GM12873 (cell line): ENCODE measurements at regions not wholly inside any gene's neighbourhood (a gene's known extent, or its start where the extent isn't known, plus 50 kb on each side); places are given as distances from the start of the nearest gene placed in this dataset.

Experiments used
- TF ChIP-seq, protein P1 (sequence below): IDR thresholded peaks from 2 replicates; pipeline ENCODE4 v1.5.1; 2012; ENCODE audit warnings: low read depth, mild to moderate bottlenecking, moderate library complexity, low read length, control low read depth; ENCODE audit not compliant: insufficient read depth; ENCODE audit errors: missing control alignments

DNA sequence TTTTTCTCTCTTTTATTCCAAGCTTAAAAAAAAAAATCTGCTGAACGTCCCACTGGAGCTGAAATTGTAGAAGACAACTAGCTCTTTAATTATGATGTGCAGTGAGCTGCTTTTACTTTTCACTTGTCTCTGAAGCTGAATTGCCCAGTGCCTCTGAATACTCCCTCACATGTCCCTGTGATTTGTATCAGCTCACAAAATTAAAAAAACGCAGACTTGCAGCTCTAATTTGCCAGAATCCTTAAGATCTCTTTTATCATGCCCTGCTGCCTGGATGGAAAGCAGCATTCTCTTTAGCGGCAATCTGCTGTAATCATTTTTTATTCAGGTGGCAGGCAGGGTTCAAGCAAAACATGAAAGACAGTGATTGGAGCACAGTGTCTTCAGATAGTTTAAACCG, 443.8 kb upstream of the SPTLC3 start:
- TF ChIP-seq, protein P1, sequence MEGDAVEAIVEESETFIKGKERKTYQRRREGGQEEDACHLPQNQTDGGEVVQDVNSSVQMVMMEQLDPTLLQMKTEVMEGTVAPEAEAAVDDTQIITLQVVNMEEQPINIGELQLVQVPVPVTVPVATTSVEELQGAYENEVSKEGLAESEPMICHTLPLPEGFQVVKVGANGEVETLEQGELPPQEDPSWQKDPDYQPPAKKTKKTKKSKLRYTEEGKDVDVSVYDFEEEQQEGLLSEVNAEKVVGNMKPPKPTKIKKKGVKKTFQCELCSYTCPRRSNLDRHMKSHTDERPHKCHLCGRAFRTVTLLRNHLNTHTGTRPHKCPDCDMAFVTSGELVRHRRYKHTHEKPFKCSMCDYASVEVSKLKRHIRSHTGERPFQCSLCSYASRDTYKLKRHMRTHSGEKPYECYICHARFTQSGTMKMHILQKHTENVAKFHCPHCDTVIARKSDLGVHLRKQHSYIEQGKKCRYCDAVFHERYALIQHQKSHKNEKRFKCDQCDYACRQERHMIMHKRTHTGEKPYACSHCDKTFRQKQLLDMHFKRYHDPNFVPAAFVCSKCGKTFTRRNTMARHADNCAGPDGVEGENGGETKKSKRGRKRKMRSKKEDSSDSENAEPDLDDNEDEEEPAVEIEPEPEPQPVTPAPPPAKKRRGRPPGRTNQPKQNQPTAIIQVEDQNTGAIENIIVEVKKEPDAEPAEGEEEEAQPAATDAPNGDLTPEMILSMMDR: no peak

DNA sequence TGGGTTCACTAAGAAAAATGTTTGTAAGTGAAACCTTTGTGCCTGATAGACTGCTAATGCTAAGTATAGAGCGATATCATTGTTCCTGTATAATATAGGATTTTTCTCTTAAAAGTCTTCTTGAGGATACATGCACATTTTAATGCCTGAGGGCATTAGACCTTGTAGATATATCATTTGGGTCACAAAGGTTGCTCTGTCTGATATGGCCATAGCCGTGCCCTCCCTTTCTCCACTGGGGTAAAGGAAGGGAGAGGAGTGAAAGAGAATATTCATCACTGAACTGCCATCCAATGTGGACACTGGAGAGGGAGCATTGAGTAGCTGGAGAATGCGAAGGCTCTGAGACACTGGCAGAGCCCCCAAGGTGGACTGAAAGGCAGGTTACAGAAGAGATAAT, 442.2 kb upstream of the SPTLC3 start:
- TF ChIP-seq, protein P1: no peak

DNA sequence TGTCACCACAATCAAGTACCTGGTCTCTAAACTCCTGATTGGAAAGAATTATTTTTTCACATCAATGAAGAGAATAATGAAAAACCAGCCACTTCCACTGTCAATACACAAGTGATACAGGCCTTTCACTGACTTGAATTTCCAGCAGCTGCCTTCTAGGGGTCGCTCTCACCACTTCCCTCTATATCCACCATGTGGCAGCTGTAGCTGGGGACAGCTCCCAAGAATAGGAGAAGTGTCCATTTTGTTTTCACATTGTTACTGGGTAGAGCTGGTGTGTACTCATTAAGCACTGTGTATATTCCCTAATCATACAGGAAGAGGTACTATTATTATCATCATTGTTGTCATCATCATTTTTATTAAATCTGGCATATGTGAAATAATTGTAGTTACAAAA, 438.4 kb upstream of the SPTLC3 start:
- TF ChIP-seq, protein P1: peak; percentile 16

DNA sequence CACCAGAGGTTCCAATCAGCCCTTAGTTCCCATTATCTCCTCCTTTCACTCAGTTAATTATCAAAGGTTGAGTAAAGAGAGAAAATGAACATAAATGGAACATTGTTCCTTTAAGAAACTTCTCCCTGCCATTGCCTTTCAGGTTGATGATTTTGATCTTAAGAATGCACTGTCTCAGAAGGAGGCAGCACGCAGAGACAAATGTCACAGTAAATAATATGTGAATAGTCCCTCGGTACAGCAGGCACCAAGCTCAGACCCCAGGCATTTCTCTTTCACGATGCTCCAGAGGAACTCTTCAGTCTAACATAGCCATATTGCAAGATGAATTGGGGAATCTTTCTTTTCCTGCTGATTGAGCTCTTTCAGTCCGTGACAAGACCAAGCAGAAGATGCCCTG, 435.3 kb upstream of the SPTLC3 start:
- TF ChIP-seq, protein P1: no peak

DNA sequence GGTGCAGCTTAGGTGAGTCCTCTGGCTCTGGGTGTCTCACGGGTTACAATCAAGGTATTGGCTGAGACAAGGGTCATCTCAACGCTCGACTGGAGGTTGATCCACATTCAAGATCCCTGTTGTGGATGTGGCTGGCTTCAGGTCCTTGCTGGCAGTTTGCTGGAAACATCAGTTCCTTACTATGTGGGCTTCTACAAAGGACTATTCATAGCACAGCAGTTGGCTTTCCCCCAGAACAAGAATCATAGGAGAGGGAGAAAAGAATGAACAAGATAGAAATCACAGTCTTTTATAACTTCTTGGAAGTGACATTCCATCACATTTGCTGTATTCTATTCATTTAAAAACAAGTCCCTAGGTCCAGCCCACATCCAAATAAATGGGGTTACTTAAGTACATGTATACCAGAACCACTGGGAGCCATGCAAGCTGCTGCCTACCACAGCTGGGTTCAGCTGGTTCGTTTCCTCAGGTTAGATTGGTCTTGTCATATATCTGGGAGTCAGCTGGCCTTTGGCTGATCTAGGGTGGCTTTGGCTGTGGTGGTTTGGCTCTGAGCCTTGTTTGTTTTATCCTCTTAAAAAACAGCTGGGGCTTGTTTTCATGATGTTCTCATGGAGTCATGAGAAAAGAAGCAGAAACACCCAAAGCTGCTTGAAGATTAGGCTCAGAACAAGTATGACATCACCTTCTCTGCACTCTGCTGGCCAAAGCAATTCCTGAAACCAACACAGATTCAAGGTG, 433.2 kb upstream of the SPTLC3 start:
- TF ChIP-seq, protein P1: no peak

DNA sequence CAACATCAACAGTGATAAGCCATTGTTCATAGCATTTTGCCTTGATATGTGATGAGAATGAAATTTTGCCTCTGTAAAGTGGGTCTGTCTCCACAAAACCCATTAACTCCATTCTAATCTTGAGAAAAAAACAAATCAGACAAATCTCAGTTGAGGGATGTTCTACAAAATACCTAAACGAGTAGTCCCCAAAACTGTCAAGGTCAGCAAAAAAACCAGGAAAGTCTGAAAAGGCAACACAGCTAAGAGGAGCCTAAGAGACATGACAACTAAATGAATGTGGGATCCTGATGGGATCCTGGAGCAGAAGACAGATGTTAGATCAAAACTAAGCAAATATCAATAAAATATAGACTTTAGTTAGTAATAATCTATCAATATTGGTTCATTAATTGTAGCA, 431.6 kb upstream of the SPTLC3 start:
- TF ChIP-seq, protein P1: no peak

DNA sequence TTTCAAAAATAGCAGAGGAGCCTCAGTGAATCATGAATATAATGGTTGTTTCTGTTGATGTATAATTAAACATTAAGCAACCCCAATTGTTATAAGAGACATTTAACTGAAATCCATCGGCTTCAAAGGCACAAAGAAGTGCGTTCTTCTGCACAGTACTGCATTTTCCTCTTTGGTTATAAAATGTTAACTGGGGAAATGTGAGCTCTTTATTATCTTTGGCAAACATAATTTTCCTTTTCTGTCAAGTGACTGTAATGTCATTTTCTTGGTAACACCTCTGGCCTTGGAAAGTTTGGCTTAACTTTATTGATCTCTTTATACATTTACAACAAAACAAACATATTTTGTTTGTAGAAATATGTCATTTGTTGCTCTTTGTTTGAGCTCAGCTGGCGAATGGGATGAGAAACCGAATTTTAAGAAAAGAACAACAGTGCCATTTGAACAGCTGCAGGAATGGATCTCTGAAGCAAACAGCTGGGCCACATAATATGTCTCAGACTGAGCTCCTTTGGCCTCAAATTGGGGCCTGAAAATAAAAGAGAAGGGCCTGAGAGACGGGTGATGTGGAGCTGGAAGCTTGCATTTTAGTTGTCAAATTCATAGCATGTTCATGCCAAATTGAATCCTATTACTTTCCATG, 427.0 kb upstream of the SPTLC3 start:
- TF ChIP-seq, protein P1: no peak
